HEK293T (cell line): ENCODE measurements at regions not wholly inside any gene's neighbourhood (a gene's known extent, or its start where the extent isn't known, plus 50 kb on each side); places are given as distances from the start of the nearest gene placed in this dataset.

Experiments
- BHLHE40 ChIP-seq: fragments of 450-650 bp; IDR thresholded peaks from 2 replicates; pipeline ENCODE4 v1.6.1; 2016; ENCODE audit warnings: mild to moderate bottlenecking, moderate library complexity, borderline replicate concordance
- CTBP1 ChIP-seq: fragments of 450-650 bp; IDR thresholded peaks from 2 replicates; pipeline ENCODE4 v1.6.1; 2016; ENCODE audit warnings: borderline replicate concordance
- ELF4 ChIP-seq: fragments of 450-650 bp; IDR thresholded peaks from 2 replicates; pipeline ENCODE4 v1.6.1; 2017; ENCODE audit warnings: antibody characterized with exemption
- FOXA1 ChIP-seq: fragments of 450-650 bp; IDR thresholded peaks from 2 replicates; pipeline ENCODE4 v1.6.1; 2016; ENCODE audit warnings: mild to moderate bottlenecking
- FOXK2 ChIP-seq: fragments of 450-650 bp; IDR thresholded peaks from 2 replicates; pipeline ENCODE4 v1.6.1; 2016; ENCODE audit warnings: mild to moderate bottlenecking
- HDGF ChIP-seq: fragments of 450-650 bp; IDR thresholded peaks from 2 replicates; pipeline ENCODE4 v1.6.1; 2017; ENCODE audit warnings: antibody characterized with exemption, borderline replicate concordance
- NFRKB ChIP-seq: fragments of 450-650 bp; IDR thresholded peaks from 2 replicates; pipeline ENCODE4 v1.6.1; 2016; ENCODE audit warnings: mild to moderate bottlenecking, moderate library complexity
- SP1 ChIP-seq: fragments of 450-650 bp; IDR thresholded peaks from 2 replicates; pipeline ENCODE4 v1.6.1; 2017

DNA sequence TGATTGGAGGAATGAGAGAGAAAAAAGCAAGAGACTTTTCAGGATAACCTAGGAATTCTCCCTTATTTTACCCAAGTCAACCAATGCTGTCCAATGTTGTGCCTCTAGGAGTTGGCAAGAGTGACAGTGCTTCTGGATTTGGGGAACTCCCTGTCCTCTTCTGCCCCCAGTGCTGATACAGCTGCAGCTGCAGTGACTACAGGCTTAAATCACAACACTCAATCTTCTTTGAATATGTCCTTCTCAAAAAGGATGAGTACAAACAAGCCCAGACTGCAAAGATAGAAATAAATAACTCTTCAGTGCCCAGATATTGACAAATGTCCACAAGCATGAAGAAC, 141.0 kb upstream of the COL21A1 start:
- TF ChIP-seq FOXK2: no peak
- no peak for TF ChIP-seq BHLHE40
- no peak for TF ChIP-seq ELF4
- TF ChIP-seq FOXA1: no peak
- TF ChIP-seq HDGF: no peak
- no peak for TF ChIP-seq NFRKB
- TF ChIP-seq SP1: no peak
- no peak for TF ChIP-seq CTBP1
